HEK293 (cell line): ENCODE measurements at regions not wholly inside any gene's neighbourhood (a gene's known extent, or its start where the extent isn't known, plus 50 kb on each side); places are given as distances from the start of the nearest gene placed in this dataset.

Experiments used
- CTCF ChIA-PET: fragments of 350-600 bp; formaldehyde crosslinking; extraction: SDS; loops from one replicate; lab custom pipeline; 2021; ENCODE audit warnings: antibody characterized with exemption; lab: Yijun Ruan, JAX
- POLR2A ChIA-PET: fragments of 300-600 bp; formaldehyde crosslinking; extraction: SDS; loops from one replicate; lab custom pipeline; 2020; ENCODE audit warnings: antibody characterized with exemption, inconsistent platforms; lab: Yijun Ruan, JAX
- H3K27ac ChIP-seq: fragments of 200-500 bp; sonication (Bioruptor generic); 2 replicates; pipeline ENCODE4 v1.5.1; 2014; ENCODE audit warnings: low read depth, low read length, control low read depth, inconsistent platforms; ENCODE audit errors: extremely low read depth
- H3K36me3 ChIP-seq, 2 experiments: fragments of 200-500 bp in 1 of 2; sonication (Bioruptor generic) in 1 of 2; 1 replicate in 1 of 2; 2 replicates in 1 of 2; pipeline ENCODE4 v1.5.1; 2014 to 2017; ENCODE audit warnings: inconsistent platforms in 2 of 2, low read length in 2 of 2; ENCODE audit not compliant: control insufficient read depth in 2 of 2, insufficient read depth in 1 of 2
- H3K4me1 ChIP-seq: fragments of 200-500 bp; sonication (Bioruptor generic); 2 replicates; pipeline ENCODE4 v1.5.1; 2014; ENCODE audit warnings: mild to moderate bottlenecking, low read length, inconsistent platforms; ENCODE audit not compliant: control insufficient read depth, insufficient read depth
- H3K4me3 ChIP-seq: 2 replicates; pipeline ENCODE4 v1.5.1; 2011; ENCODE audit warnings: low read depth, mild to moderate bottlenecking, control low read depth, low read length, moderate library complexity
- H3K9me3 ChIP-seq: fragments of 200-500 bp; sonication (Bioruptor generic); 2 replicates; pipeline ENCODE4 v1.5.1; 2014; ENCODE audit warnings: low read depth, low read length, inconsistent platforms; ENCODE audit not compliant: control insufficient read depth, insufficient read depth
- BCL11A ChIP-seq: fragments of 450-650 bp; formaldehyde crosslinking; IDR thresholded peaks from 2 replicates; pipeline ENCODE4 v1.5.1; 2016; ENCODE audit warnings: low read depth, missing biosample characterization, missing genetic modification characterization
- GLI4 ChIP-seq: fragments of 450-650 bp; formaldehyde crosslinking; IDR thresholded peaks from 2 replicates; pipeline ENCODE4 v1.5.1; 2016; ENCODE audit warnings: missing biosample characterization, missing genetic modification characterization
- KLF10 ChIP-seq: fragments of 450-650 bp; IDR thresholded peaks from 2 replicates; pipeline ENCODE4 v1.5.1; 2018; ENCODE audit warnings: missing biosample characterization, mild to moderate bottlenecking, missing genetic modification characterization
- SCRT1 ChIP-seq: fragments of 450-650 bp; formaldehyde crosslinking; IDR thresholded peaks from 2 replicates; pipeline ENCODE4 v1.5.1; 2016; ENCODE audit warnings: missing biosample characterization, missing genetic modification characterization, borderline replicate concordance
- TSHZ1 ChIP-seq: fragments of 450-650 bp; formaldehyde crosslinking; IDR thresholded peaks from 2 replicates; pipeline ENCODE4 v1.5.1; 2016; ENCODE audit warnings: missing biosample characterization, missing genetic modification characterization, borderline replicate concordance
- ZBTB20 ChIP-seq: fragments of 450-650 bp; formaldehyde crosslinking; IDR thresholded peaks from 2 replicates; pipeline ENCODE4 v1.5.1; 2016; ENCODE audit warnings: missing biosample characterization, missing genetic modification characterization
- ZBTB6 ChIP-seq: fragments of 450-650 bp; formaldehyde crosslinking; IDR thresholded peaks from 2 replicates; pipeline ENCODE4 v1.5.1; 2017; ENCODE audit warnings: missing biosample characterization, missing genetic modification characterization
- ZNF184 ChIP-seq: fragments of 450-650 bp; IDR thresholded peaks from 2 replicates; pipeline ENCODE4 v1.5.1; 2018; ENCODE audit warnings: missing biosample characterization, mild to moderate bottlenecking, missing genetic modification characterization
- ZNF223 ChIP-seq: fragments of 450-650 bp; formaldehyde crosslinking; IDR thresholded peaks from 2 replicates; pipeline ENCODE4 v1.5.1; 2016; ENCODE audit warnings: missing biosample characterization, missing genetic modification characterization
- ZNF26 ChIP-seq: fragments of 450-650 bp; formaldehyde crosslinking; IDR thresholded peaks from 2 replicates; pipeline ENCODE4 v1.5.1; 2016; ENCODE audit warnings: missing biosample characterization, missing genetic modification characterization
- ZNF274 ChIP-seq, 2 experiments: fragments of 200-500 bp in 1 of 2; fragments of 450-650 bp in 1 of 2; sonication (Bioruptor generic) in 1 of 2; formaldehyde crosslinking in 1 of 2; IDR thresholded peaks; 2 replicates each; pipeline versions ENCODE4 v1.5.1 to v1.6.1; 2014 to 2016; ENCODE audit warnings: borderline replicate concordance in 1 of 2, inconsistent platforms in 1 of 2, low read length in 1 of 2, missing biosample characterization in 1 of 2, missing genetic modification characterization in 1 of 2
- ZNF280D ChIP-seq: fragments of 450-650 bp; formaldehyde crosslinking; IDR thresholded peaks from 2 replicates; pipeline ENCODE4 v1.5.1; 2016; ENCODE audit warnings: missing biosample characterization, missing genetic modification characterization
- ZNF362 ChIP-seq: fragments of 450-650 bp; formaldehyde crosslinking; IDR thresholded peaks from 2 replicates; pipeline ENCODE4 v1.5.1; 2016; ENCODE audit warnings: missing biosample characterization, missing genetic modification characterization
- ZNF624 ChIP-seq: fragments of 450-650 bp; formaldehyde crosslinking; IDR thresholded peaks from 2 replicates; pipeline ENCODE4 v1.5.1; 2017; ENCODE audit warnings: missing biosample characterization, missing genetic modification characterization
- ZSCAN5A ChIP-seq: fragments of 450-650 bp; formaldehyde crosslinking; IDR thresholded peaks from 2 replicates; pipeline ENCODE4 v1.5.1; 2016; ENCODE audit warnings: missing biosample characterization, missing genetic modification characterization

- H3K4me1 ChIP-seq, result 0 out of 2 replicates have a peak, but pooled peaks cover 5% of the 10 kb centered on the region
- POLR2A ChIA-PET, result no interaction called here
- H3K27ac ChIP-seq, result no peak overlapping the region
- H3K9me3 ChIP-seq, result no peaks in the 10 kb centered on the region
- CTCF ChIA-PET, result no interaction called here
- no peaks in the 10 kb centered on the region for H3K36me3 ChIP-seq
- TF ChIP-seq ZNF624 (tag by site-specific recombination) (no peak), ZNF223 (tag by site-specific recombination) (no peak), ZBTB6 (tag by site-specific recombination) (no peak), ZNF362 (tag by site-specific recombination) (no peak), BCL11A (no peak), SCRT1 (tag by site-specific recombination) (no peak), ZNF274 (IDR thresholded peaks at IDR 0.05; ENCODE audit: low read length) (no peak), ZNF274 (tag by site-specific recombination; IDR thresholded peaks at IDR 0.05; ENCODE audit: borderline replicate concordance) (no peak), ZNF184 (tag by site-specific recombination) (no peak), ZNF26 (tag by site-specific recombination) (no peak), ZBTB20 (tag by site-specific recombination) (no peak), KLF10 (tag by site-specific recombination) (no peak), ZSCAN5A (no peak), TSHZ1 (no peak), ZNF280D (tag by site-specific recombination) (no peak), GLI4 (tag by site-specific recombination) (no peak)
- TF ChIP-seq, all 188 proteins: peak for 0
- no peak overlapping the region for H3K4me3 ChIP-seq
These were observed 704.8 kb upstream of the TENM3 start for GRCh38 chr4:181538431-181538830.
